K562 (cell line): ENCODE measurements at regions not wholly inside any gene's neighbourhood (a gene's known extent, or its start where the extent isn't known, plus 50 kb on each side); places are given as distances from the start of the nearest gene placed in this dataset.

Experiments
- ATAC-seq: fragments of 200-7000 bp; cut with Tn5 transposase; 3 replicates; pipeline ENCODE4 v1.9.1; 2020; ENCODE audit warnings: moderate library complexity
- BruUV-seq: library from RNA; stranded (reverse); fragments of 400-500 nt; replicated peaks from 2 replicates; lab custom pipeline; 2021; lab: Mats Ljungman, UMichigan
- CTCF ChIA-PET: fragments of 300-600 bp; formaldehyde crosslinking; extraction: SDS; loops from one replicate; lab custom pipeline; 2021; ENCODE audit warnings: low intra/inter-chr PET ratio; lab: Yijun Ruan, JAX
- POLR2A ChIA-PET: fragments of 300-600, 350-650 bp; sonication (Branson Sonifier 250); formaldehyde crosslinking; extraction: SDS; loops from one replicate; lab custom pipeline; 2021; ENCODE audit warnings: antibody characterized with exemption, inconsistent platforms; lab: Yijun Ruan, JAX
- DNase-seq, 4 experiments: peaks; one replicate each; pipeline versions ENCODE4 v3.0.0 to v3.0.0-alpha.2; 2011 to 2018; ENCODE audit warnings: low spot score in 3 of 4, mixed read lengths in 3 of 4; ENCODE audit errors: extremely low read depth in 1 of 4
- FAIRE-seq: peaks from 2 replicates; lab custom pipeline; 2011; peaks lifted over from hg19 to GRCh38; lab: Jason Lieb, UNC
- H2AFZ ChIP-seq: 2 replicates; pipeline ENCODE4 v1.6.0; 2011; ENCODE audit warnings: low read depth, low read length, control low read depth, inconsistent platforms
- H3K27ac ChIP-seq: fragments of 200-600 bp; 3 replicates; pipeline ENCODE4 v1.8.0; 2011; ENCODE audit warnings: low read depth, mild to moderate bottlenecking, control low read depth, inconsistent platforms, low read length, moderate library complexity, mixed read lengths; ENCODE audit errors: extremely low read depth
- H3K27me3 ChIP-seq, 2 experiments: fragments of 300-600 bp in 1 of 2; 2 replicates in 1 of 2; 3 replicates in 1 of 2; pipeline versions ENCODE4 v1.6.0 to v1.8.0; 2011; ENCODE audit warnings: inconsistent platforms in 2 of 2, low read length in 2 of 2, mild to moderate bottlenecking in 1 of 2, mixed read lengths in 1 of 2, moderate library complexity in 1 of 2; ENCODE audit not compliant: control insufficient read depth in 2 of 2, insufficient read depth in 2 of 2
- H3K36me3 ChIP-seq: fragments of 300-600 bp; 3 replicates; pipeline ENCODE4 v1.8.0; 2011; ENCODE audit warnings: mild to moderate bottlenecking, low read length, inconsistent platforms; ENCODE audit not compliant: control insufficient read depth, insufficient read depth
- H3K4me1 ChIP-seq, 2 experiments: fragments of 200-600 bp in 1 of 2; replicated peaks in 1 of 2; 2 replicates in 1 of 2; 3 replicates in 1 of 2; pipeline versions ENCODE4 v1.5.1 to v1.8.0; 2011; ENCODE audit warnings: inconsistent platforms in 2 of 2, low read length in 2 of 2, mild to moderate bottlenecking in 1 of 2, mixed read lengths in 1 of 2, moderate library complexity in 1 of 2; ENCODE audit not compliant: control insufficient read depth in 2 of 2, insufficient read depth in 2 of 2
- H3K4me2 ChIP-seq: 2 replicates; pipeline ENCODE4 v1.6.1; 2011; ENCODE audit warnings: low read length, control low read depth, inconsistent platforms, mixed read lengths; ENCODE audit not compliant: insufficient read depth
- H3K4me3 ChIP-seq: fragments of 200-600 bp; sonication (generic), shearing (Covaris generic); 2 replicates; pipeline ENCODE4 v1.5.1; 2016; ENCODE audit warnings: control low read depth, inconsistent platforms
- H3K79me2 ChIP-seq: fragments of 200-600 bp; 3 replicates; pipeline ENCODE4 v1.8.0; 2011; ENCODE audit warnings: low read length, inconsistent platforms; ENCODE audit not compliant: control insufficient read depth, insufficient read depth
- H3K9ac ChIP-seq, 2 experiments: 2 replicates each; pipeline versions ENCODE4 v1.6.0 to v1.6.1; 2011; ENCODE audit warnings: low read depth in 2 of 2, low read length in 2 of 2, control low read depth in 1 of 2, inconsistent platforms in 1 of 2, mild to moderate bottlenecking in 1 of 2, mixed read lengths in 1 of 2; ENCODE audit not compliant: insufficient read depth in 1 of 2
- H3K9me1 ChIP-seq: one replicate; pipeline ENCODE4 v1.6.0; 2011; ENCODE audit warnings: inconsistent platforms, mild to moderate bottlenecking, low read length, moderate library complexity; ENCODE audit not compliant: control insufficient read depth, insufficient read depth
- H3K9me3 ChIP-seq: replicated peaks from 2 replicates; pipeline ENCODE4 v1.5.1; 2011; ENCODE audit warnings: low read depth, low read length, inconsistent platforms; ENCODE audit not compliant: control insufficient read depth, insufficient read depth
- H4K20me1 ChIP-seq: replicated peaks from 2 replicates; pipeline ENCODE4 v1.6.1; 2011; ENCODE audit warnings: low read length, inconsistent platforms, mixed read lengths; ENCODE audit not compliant: control insufficient read depth, insufficient read depth
- CBX5 ChIP-seq: IDR thresholded peaks from 2 replicates; pipeline ENCODE4 v1.6.1; 2014; ENCODE audit warnings: low read depth, borderline replicate concordance
- FIP1L1 ChIP-seq: fragments of 200-400 bp; formaldehyde crosslinking; IDR thresholded peaks from 2 replicates; pipeline ENCODE4 v1.6.1; 2018; ENCODE audit warnings: mild to moderate bottlenecking, low read depth, low read length; ENCODE audit not compliant: poor library complexity, severe bottlenecking
- GTF2E2 ChIP-seq: fragments of 200-800 bp; sonication (Bioruptor generic); IDR thresholded peaks from 2 replicates; pipeline ENCODE4 v1.6.1; 2016; ENCODE audit warnings: missing genetic modification characterization, missing compliant biosample characterization
- ZFPM2 ChIP-seq: fragments of 250-450 bp; sonication (Bioruptor Pico); IDR thresholded peaks from 2 replicates; pipeline ENCODE4 v1.5.1; 2022; ENCODE audit warnings: mild to moderate bottlenecking
- WGBS: fragments of 100-300 bp; shearing (Covaris generic); methylation state at CpG from one replicate; pipeline ENCODE4 v1.1.6; 2016; ENCODE audit warnings: low coverage, mixed read lengths; ENCODE audit not compliant: insufficient coverage; ENCODE audit errors: missing lambda C conversion rate; 5-methylcytosine and 5-hydroxymethylcytosine counted together
- in situ Hi-C: fragments of 300-500 bp; cut with MboI; formaldehyde crosslinking; loops from 4 replicates; pipeline ENCODE4 v1.15.0; 2018; ENCODE audit warnings: inconsistent platforms, mixed read lengths
- intact Hi-C: fragments of 100-400 bp; cut with micrococcal nuclease; formaldehyde crosslinking; loops from 2 replicates; pipeline ENCODE4 v1.14.2; 2022
- TF ChIP-seq, protein P1 (sequence below): sonication (generic); formaldehyde crosslinking; IDR thresholded peaks from 2 replicates; pipeline ENCODE4 v1.8.0; 2022; ENCODE audit warnings: mild to moderate bottlenecking, missing genetic modification reagents
- TF ChIP-seq, protein P2 (sequence below), 3 experiments: IDR thresholded peaks in 2 of 3; conservative IDR thresholded peaks in 1 of 3; 2 replicates each; pipeline ENCODE4 v1.5.1; 2011 to 2012; ENCODE audit warnings: low read length in 3 of 3, mild to moderate bottlenecking in 3 of 3, control low read depth in 2 of 3, improper control_type of control experiment in 1 of 3, inconsistent platforms in 1 of 3, low read depth in 1 of 3, mixed read lengths in 1 of 3, moderate library complexity in 1 of 3; ENCODE audit not compliant: insufficient read depth in 2 of 3

- no peaks in the 10 kb centered on the region for H3K27me3 ChIP-seq
- H3K9me3 ChIP-seq: no peaks in the 10 kb centered on the region
- intact Hi-C loops (no loop called here), in situ Hi-C loops (no loop called here)
- FAIRE-seq (no peak), DNase-seq (no peak), ATAC-seq (no peak)
- 4% methylated on average over 6 of the region's 6 CpGs for WGBS
- no peak overlapping the region for H3K4me3 ChIP-seq
- ChIA-PET CTCF (no interaction called here), POLR2A (no interaction called here)
- H3K4me2 ChIP-seq: no peak overlapping the region
- no peak for TF ChIP-seq ZFPM2
- no peak for TF ChIP-seq CBX5
- no peak for TF ChIP-seq FIP1L1
- no peak for TF ChIP-seq GTF2E2 (tag)
- TF ChIP-seq, protein P1, sequence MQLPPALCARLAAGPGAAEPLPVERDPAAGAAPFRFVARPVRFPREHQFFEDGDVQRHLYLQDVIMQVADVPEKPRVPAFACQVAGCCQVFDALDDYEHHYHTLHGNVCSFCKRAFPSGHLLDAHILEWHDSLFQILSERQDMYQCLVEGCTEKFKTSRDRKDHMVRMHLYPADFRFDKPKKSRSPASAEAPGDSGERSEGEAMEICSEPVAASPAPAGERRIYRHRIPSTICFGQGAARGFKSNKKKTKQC: no peak
- TF ChIP-seq, protein P2, sequence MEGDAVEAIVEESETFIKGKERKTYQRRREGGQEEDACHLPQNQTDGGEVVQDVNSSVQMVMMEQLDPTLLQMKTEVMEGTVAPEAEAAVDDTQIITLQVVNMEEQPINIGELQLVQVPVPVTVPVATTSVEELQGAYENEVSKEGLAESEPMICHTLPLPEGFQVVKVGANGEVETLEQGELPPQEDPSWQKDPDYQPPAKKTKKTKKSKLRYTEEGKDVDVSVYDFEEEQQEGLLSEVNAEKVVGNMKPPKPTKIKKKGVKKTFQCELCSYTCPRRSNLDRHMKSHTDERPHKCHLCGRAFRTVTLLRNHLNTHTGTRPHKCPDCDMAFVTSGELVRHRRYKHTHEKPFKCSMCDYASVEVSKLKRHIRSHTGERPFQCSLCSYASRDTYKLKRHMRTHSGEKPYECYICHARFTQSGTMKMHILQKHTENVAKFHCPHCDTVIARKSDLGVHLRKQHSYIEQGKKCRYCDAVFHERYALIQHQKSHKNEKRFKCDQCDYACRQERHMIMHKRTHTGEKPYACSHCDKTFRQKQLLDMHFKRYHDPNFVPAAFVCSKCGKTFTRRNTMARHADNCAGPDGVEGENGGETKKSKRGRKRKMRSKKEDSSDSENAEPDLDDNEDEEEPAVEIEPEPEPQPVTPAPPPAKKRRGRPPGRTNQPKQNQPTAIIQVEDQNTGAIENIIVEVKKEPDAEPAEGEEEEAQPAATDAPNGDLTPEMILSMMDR (IDR thresholded peaks at IDR 0.05 in 2 of 3, conservative IDR thresholded peaks at IDR 0.05 in 1 of 3; ENCODE audit: insufficient read depth in 2 of 3, low read depth in 1 of 3, low read length in 3 of 3): no peak
- no peaks in the 10 kb centered on the region for H3K79me2 ChIP-seq
- no peak overlapping the region for H2AFZ ChIP-seq
- no peaks in the 10 kb centered on the region for H4K20me1 ChIP-seq
- H3K27ac ChIP-seq: no peak overlapping the region
- no peak overlapping the region for H3K9ac ChIP-seq
- BruUV-seq: no TSS peak
- no peaks in the 10 kb centered on the region for H3K9me1 ChIP-seq
- no peaks in the 10 kb centered on the region for H3K4me1 ChIP-seq
- no peaks in the 10 kb centered on the region for H3K36me3 ChIP-seq
These were observed 408.4 kb upstream of the NMUR2 start for GRCh38 chr5:152813526-152813925.
